ENCODE measurements at regions not wholly inside any gene's neighbourhood (a gene's known extent, or its start where the extent isn't known, plus 50 kb on each side); places are given as distances from the start of the nearest gene placed in this dataset.

DNA sequence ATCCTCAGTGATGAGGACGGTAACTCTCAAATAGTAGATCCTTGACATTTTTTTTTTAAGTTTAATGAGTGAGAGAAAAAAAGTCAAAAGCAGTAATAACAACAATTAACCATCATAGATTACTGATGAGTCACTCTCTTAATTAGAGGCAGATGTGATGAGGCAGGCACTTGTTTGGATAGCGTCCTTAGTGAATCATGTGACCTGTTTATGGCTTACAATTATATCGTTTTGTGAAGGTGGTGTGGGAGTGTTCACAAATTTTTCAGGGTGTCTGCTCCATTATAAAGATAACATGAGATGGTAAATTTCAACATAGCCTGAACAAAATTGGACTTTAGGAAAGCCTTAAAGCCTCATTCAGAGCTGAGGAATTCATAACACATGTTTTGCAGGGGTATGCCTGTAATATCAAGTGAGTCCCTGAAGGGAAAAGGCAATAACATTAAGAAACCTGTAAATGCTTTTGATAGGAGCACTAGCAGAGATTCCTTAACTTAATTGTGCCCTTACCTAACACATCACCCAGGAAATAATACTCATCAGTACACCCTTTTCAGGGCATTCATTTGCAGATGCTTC is 51.9 kb upstream of the XIAP start:
- no peak for DNase-seq (ENCODE audit: low read depth)
- TF ChIP-seq, protein P1, sequence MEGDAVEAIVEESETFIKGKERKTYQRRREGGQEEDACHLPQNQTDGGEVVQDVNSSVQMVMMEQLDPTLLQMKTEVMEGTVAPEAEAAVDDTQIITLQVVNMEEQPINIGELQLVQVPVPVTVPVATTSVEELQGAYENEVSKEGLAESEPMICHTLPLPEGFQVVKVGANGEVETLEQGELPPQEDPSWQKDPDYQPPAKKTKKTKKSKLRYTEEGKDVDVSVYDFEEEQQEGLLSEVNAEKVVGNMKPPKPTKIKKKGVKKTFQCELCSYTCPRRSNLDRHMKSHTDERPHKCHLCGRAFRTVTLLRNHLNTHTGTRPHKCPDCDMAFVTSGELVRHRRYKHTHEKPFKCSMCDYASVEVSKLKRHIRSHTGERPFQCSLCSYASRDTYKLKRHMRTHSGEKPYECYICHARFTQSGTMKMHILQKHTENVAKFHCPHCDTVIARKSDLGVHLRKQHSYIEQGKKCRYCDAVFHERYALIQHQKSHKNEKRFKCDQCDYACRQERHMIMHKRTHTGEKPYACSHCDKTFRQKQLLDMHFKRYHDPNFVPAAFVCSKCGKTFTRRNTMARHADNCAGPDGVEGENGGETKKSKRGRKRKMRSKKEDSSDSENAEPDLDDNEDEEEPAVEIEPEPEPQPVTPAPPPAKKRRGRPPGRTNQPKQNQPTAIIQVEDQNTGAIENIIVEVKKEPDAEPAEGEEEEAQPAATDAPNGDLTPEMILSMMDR (IDR thresholded peaks at IDR 0.05; ENCODE audit: low read depth, low read length) = no peak
- TF ChIP-seq, protein P2, sequence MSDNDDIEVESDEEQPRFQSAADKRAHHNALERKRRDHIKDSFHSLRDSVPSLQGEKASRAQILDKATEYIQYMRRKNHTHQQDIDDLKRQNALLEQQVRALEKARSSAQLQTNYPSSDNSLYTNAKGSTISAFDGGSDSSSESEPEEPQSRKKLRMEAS (IDR thresholded peaks at IDR 0.05; ENCODE audit: low read depth, low read length) = no peak
- TF ChIP-seq POLR2A (IDR thresholded peaks at IDR 0.05; ENCODE audit: extremely low read depth, insufficient read length) (no peak), MYC (IDR thresholded peaks at IDR 0.05; ENCODE audit: low read depth, low read length) (no peak)

DNA sequence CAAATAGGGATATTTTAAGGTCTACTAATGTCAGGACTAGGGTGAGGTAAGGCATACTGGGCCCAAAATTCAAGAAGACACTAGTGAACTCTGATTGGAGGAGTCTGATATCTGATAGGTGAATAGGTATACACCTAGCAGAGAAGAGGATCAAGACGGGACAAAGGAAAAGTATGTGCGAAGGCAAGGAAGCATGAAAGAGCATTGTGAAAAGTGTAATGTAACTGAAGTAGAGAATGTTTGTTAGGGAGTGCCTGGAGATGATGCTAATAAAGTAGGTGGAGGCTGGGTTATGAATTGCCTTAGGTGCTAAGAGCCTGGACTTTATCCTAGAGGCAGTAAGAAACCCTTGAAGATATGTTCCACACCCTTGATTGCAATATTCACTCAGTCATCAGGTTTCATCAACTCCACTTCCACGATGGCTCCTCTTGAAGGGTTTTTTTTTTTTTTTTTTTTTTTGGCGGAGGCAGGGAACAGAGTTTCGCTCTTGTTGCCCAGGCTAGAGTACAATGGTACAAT is 49.9 kb upstream of the XIAP start:
- TF ChIP-seq MYC (IDR thresholded peaks at IDR 0.05; ENCODE audit: low read depth, low read length) (no peak), POLR2A (IDR thresholded peaks at IDR 0.05; ENCODE audit: extremely low read depth, insufficient read length) (no peak)
- TF ChIP-seq, protein P2 (IDR thresholded peaks at IDR 0.05; ENCODE audit: low read depth, low read length) = no peak
- TF ChIP-seq, protein P1 (IDR thresholded peaks at IDR 0.05; ENCODE audit: low read depth, low read length) = no peak
- H3K4me3 ChIP-seq (ENCODE audit: low read depth, low read length) = no peak overlapping the region
- DNase-seq (ENCODE audit: low read depth) = no peak

More for the DNA sequence above, 51.9 kb upstream of the XIAP start:
- H3K4me3 ChIP-seq (ENCODE audit: low read depth, low read length) = no peak overlapping the region

All from NB4 (cell line).